Neural crest cell (in vitro differentiated cells): ENCODE measurements at regions not wholly inside any gene's neighbourhood (a gene's known extent, or its start where the extent isn't known, plus 50 kb on each side); places are given as distances from the start of the nearest gene placed in this dataset.

Source experiments
- DNase-seq: peaks from one replicate; pipeline ENCODE4 v3.0.0; 2021; ENCODE audit warnings: low read depth, mixed read lengths, low spot score
- H3K27ac Mint-ChIP-seq: one replicate; pipeline ENCODE4 v1.8.0; 2021; ENCODE audit warnings: mild to moderate bottlenecking, mixed read lengths; ENCODE audit not compliant: unreplicated experiment
- H3K27me3 Mint-ChIP-seq: 2 replicates; pipeline ENCODE4 v1.8.0; 2021; ENCODE audit warnings: low read depth, mild to moderate bottlenecking, mixed read lengths
- H3K36me3 Mint-ChIP-seq: 2 replicates; pipeline ENCODE4 v1.8.0; 2021; ENCODE audit warnings: low read depth, mild to moderate bottlenecking, mixed read lengths
- H3K4me1 Mint-ChIP-seq: 2 replicates; pipeline ENCODE4 v1.8.0; 2021; ENCODE audit warnings: mixed read lengths
- H3K4me3 Mint-ChIP-seq: one replicate; pipeline ENCODE4 v1.8.0; 2021; ENCODE audit warnings: mild to moderate bottlenecking, mixed read lengths
- H3K9me3 Mint-ChIP-seq: 2 replicates; pipeline ENCODE4 v1.8.0; 2021; ENCODE audit warnings: mixed read lengths
- TF ChIP-seq, protein P1 (sequence below): fragments of 200-600 bp; sonication (generic); conservative IDR thresholded peaks from 2 replicates; pipeline ENCODE4 v1.5.0; 2021; ENCODE audit warnings: antibody characterized with exemption, mild to moderate bottlenecking

DNA sequence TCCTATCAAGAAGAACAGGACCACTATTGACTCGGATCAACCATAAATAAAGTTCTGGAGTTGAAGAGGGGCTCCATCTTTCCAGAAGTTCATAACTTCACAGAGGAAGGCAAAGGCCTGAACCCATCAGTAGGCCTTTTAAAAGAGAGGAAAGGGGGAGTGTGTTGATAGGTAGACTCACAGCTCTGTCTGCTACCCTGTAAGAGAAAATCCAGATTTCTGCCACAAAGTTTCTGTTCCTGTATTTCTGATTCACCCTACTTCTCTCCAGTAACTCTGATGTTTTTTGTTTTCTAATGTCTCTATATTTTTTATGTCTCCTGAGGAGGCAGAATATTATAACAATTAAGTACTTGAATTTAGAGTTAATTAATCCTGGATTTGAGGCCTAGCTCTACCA is 564.0 kb downstream of the TNS1 start:
- peaks cover 5% of the 10 kb centered on the region for H3K36me3 Mint-ChIP-seq
- peaks cover 3% of the 10 kb centered on the region for H3K9me3 Mint-ChIP-seq
- no peak overlapping the region for H3K27ac Mint-ChIP-seq
- no peak for DNase-seq
- H3K27me3 Mint-ChIP-seq: no peaks in the 10 kb centered on the region
- H3K4me1 Mint-ChIP-seq: peaks cover 35% of the 10 kb centered on the region
- TF ChIP-seq, protein P1, sequence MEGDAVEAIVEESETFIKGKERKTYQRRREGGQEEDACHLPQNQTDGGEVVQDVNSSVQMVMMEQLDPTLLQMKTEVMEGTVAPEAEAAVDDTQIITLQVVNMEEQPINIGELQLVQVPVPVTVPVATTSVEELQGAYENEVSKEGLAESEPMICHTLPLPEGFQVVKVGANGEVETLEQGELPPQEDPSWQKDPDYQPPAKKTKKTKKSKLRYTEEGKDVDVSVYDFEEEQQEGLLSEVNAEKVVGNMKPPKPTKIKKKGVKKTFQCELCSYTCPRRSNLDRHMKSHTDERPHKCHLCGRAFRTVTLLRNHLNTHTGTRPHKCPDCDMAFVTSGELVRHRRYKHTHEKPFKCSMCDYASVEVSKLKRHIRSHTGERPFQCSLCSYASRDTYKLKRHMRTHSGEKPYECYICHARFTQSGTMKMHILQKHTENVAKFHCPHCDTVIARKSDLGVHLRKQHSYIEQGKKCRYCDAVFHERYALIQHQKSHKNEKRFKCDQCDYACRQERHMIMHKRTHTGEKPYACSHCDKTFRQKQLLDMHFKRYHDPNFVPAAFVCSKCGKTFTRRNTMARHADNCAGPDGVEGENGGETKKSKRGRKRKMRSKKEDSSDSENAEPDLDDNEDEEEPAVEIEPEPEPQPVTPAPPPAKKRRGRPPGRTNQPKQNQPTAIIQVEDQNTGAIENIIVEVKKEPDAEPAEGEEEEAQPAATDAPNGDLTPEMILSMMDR: no peak
- H3K4me3 Mint-ChIP-seq: no peak overlapping the region

DNA sequence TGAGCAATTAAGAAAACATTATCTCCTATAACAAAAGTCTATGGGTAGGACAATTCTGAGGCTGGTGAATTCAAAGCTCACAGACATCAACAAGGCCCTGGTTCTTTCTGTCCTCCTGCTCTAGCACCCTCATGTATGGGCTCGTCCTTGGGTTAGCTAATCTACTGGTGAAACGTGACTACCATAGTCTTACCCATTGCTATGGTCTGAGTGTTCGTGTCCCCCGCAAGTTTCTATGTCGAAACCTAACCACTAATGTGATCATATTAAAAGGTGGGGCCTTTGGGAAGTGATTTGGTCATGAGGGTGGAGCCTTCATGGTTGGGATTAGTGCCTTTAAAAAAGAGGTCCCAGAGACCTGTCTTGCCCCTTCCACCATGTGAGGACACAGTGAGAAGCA is 564.7 kb downstream of the TNS1 start:
- no peak for DNase-seq
- Mint-ChIP-seq H3K27ac (no peak overlapping the region), H3K36me3 (peaks cover 1% of the 10 kb centered on the region), H3K9me3 (peaks cover 1% of the 10 kb centered on the region), H3K27me3 (no peaks in the 10 kb centered on the region), H3K4me3 (no peak overlapping the region), H3K4me1 (peaks cover 36% of the 10 kb centered on the region)
- TF ChIP-seq, protein P1: no peak

DNA sequence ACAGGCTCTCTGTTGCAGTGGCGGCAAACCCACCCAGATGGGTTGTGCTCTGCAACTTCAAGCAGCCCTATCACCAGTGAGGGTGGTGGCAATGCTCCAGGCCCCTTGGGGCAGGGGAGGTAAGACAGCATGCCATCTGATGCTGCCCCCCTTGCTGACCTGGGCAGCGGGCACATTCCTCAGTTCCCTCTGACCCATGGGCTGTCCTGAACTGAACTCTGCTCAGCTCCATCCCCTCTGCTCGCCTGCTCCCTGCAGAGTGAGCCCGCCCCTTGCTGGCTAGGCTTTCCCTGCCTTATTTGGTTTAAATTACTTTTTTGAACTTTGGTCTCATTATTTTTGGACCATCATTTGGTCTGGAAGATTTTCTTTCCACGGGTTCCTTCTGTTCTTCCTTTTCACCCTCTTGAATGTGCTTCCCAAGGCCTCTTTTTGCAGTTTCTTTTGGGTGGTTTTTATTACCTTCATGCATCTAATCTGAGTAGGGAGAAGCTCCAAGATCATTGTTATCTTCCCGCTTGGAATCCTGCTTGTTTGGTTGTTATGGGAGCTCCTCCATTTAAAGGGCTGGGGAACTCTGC is 565.4 kb downstream of the TNS1 start:
- DNase-seq: no peak
- no peak overlapping the region for H3K27ac Mint-ChIP-seq
- no peak overlapping the region for H3K4me3 Mint-ChIP-seq
- TF ChIP-seq, protein P1: no peak
- H3K36me3 Mint-ChIP-seq: no peaks in the 10 kb centered on the region
- H3K4me1 Mint-ChIP-seq: peaks cover 43% of the 10 kb centered on the region
- H3K27me3 Mint-ChIP-seq: no peaks in the 10 kb centered on the region
- H3K9me3 Mint-ChIP-seq: no peaks in the 10 kb centered on the region

DNA sequence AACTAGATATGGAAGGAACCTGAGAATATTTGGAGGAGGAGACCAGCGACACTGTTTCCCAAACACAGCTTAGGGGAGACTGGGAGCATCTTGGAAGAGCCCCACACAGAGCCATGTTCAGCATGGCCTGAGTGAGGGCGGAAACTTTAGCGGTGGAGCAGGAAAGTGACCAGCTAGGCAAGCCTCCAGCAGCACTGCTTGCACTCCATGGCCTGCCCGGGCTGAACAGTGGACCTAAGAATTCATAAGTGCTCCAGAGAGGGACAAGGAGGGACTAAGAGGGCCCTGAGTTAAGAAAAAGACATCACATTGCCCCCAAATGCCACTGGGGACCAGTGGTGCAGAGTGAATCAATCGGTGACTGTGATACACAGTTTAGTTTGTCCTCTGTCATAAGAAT is 566.4 kb downstream of the TNS1 start:
- H3K27me3 Mint-ChIP-seq: no peaks in the 10 kb centered on the region
- peak overlapping the region; percentile 39 for H3K27ac Mint-ChIP-seq
- no peak for DNase-seq
- H3K4me1 Mint-ChIP-seq: peaks cover 52% of the 10 kb centered on the region
- no peaks in the 10 kb centered on the region for H3K36me3 Mint-ChIP-seq
- H3K9me3 Mint-ChIP-seq: no peaks in the 10 kb centered on the region
- TF ChIP-seq, protein P1: no peak
- no peak overlapping the region for H3K4me3 Mint-ChIP-seq

DNA sequence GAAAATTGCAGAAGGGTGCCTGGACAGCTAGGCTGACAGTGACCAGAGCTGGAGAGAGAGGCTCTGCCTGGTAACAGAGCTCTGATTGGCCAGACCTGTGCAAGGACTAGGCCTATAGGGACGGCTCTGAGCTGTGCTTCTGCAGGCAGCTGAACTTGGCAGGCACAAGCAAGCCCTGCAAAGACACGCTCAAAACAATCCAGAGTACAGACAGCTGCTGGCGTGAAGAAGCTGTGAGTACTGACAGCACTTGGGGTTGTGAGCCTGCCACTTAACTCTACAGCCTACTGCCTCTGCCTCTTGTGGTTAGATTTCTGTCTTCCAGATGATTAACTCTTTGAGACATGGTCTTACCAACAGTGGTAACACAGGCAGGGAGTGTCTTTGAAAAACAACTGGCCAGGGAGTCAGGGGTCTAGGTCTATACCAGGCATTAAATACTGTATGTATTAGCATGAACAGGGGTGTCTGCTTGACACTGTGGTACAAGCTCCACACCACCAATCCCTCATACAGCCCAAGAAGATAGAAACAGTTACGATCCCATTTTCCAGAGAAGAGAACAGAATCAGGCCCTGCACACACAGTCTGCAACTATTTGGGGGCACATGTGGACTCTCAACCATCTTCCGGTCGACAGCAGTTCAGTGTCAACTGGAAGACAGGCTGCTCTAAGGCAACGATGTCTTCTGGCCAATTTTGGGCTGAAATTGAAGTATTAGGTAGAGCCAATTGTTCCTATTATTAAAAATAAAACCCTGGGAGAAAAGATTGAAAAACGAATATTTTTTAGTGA is 568.4 kb downstream of the TNS1 start:
- peak overlapping the region; percentile 68 for H3K4me3 Mint-ChIP-seq
- H3K4me1 Mint-ChIP-seq: peaks cover 60% of the 10 kb centered on the region
- no peaks in the 10 kb centered on the region for H3K36me3 Mint-ChIP-seq

More for the DNA sequence above, 568.4 kb downstream of the TNS1 start:
- H3K27ac Mint-ChIP-seq: peak overlapping the region; percentile 95
- H3K9me3 Mint-ChIP-seq: no peaks in the 10 kb centered on the region
- TF ChIP-seq, protein P1: no peak
- DNase-seq: peak; percentile 67
- no peaks in the 10 kb centered on the region for H3K27me3 Mint-ChIP-seq
